Ishikawa (cell line): ENCODE measurements at regions not wholly inside any gene's neighbourhood (a gene's known extent, or its start where the extent isn't known, plus 50 kb on each side); places are given as distances from the start of the nearest gene placed in this dataset.

Experiments
- CEBPB ChIP-seq: IDR thresholded peaks from 2 replicates; pipeline ENCODE4 v1.6.1; 2012
- CREB1 ChIP-seq: IDR thresholded peaks from 2 replicates; pipeline ENCODE4 v1.6.1; 2012; ENCODE audit warnings: low read depth
- EGR1 ChIP-seq: IDR thresholded peaks from 2 replicates; pipeline ENCODE4 v1.6.1; 2012
- EP300 ChIP-seq: IDR thresholded peaks from 2 replicates; pipeline ENCODE4 v1.6.1; 2012; ENCODE audit warnings: borderline replicate concordance
- FOXM1 ChIP-seq: IDR thresholded peaks from 2 replicates; pipeline ENCODE4 v1.6.1; 2012; ENCODE audit warnings: low read depth, borderline replicate concordance
- NFIC ChIP-seq: IDR thresholded peaks from 2 replicates; pipeline ENCODE4 v1.6.1; 2012
- RAD21 ChIP-seq: IDR thresholded peaks from 2 replicates; pipeline ENCODE4 v1.6.1; 2012; ENCODE audit warnings: low read depth
- TAF1 ChIP-seq: IDR thresholded peaks from 2 replicates; pipeline ENCODE4 v1.6.1; 2012; ENCODE audit warnings: low read depth, mild to moderate bottlenecking
- TCF12 ChIP-seq: IDR thresholded peaks from 2 replicates; pipeline ENCODE4 v1.6.1; 2012; ENCODE audit warnings: low read depth
- TEAD4 ChIP-seq: IDR thresholded peaks from 2 replicates; pipeline ENCODE4 v1.6.1; 2012
- YY1 ChIP-seq: IDR thresholded peaks from 2 replicates; pipeline ENCODE4 v1.6.1; 2012; ENCODE audit warnings: low read depth
- ZBTB7A ChIP-seq: IDR thresholded peaks from 2 replicates; pipeline ENCODE4 v1.6.1; 2012; ENCODE audit warnings: low read depth
- TF ChIP-seq, protein P1 (sequence below): IDR thresholded peaks from 2 replicates; pipeline ENCODE4 v1.6.1; 2012
- TF ChIP-seq, protein P2 (sequence below): IDR thresholded peaks from 2 replicates; pipeline ENCODE4 v1.6.1; 2012; ENCODE audit warnings: low read depth, mild to moderate bottlenecking
- TF ChIP-seq, protein P3 (sequence below): IDR thresholded peaks from 2 replicates; pipeline ENCODE4 v1.6.1; 2012

DNA sequence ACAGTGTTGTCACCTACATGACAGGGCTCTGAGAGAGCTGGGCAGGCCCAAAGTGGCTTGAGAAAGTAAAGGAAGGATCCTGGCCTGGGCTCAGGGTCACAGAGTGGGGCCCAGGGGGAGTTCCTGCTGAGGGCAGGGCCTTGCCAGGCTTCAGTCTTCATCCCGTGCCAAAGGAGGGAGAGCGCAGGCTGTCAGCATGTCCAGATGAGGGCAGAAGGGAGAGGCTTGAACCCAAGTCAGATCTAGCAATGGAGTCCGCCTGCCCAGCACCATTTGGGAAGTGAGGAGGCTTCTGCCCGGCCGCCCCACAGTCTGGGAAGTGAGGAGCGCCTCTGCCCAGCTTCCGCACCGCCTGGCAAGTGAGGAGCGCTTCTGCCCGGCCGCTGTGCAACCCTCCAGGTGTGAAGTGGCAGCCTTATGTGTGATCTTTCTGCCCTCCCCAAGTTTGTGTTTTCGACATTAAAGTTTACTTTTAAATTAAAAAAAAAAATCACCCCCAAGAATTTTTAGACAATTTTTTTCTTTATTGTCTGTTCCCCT lies 303.6 kb upstream of the PROK2 start:
- no peak for TF ChIP-seq TCF12
- TF ChIP-seq, protein P1, sequence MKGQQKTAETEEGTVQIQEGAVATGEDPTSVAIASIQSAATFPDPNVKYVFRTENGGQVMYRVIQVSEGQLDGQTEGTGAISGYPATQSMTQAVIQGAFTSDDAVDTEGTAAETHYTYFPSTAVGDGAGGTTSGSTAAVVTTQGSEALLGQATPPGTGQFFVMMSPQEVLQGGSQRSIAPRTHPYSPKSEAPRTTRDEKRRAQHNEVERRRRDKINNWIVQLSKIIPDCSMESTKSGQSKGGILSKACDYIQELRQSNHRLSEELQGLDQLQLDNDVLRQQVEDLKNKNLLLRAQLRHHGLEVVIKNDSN: no peak
- no peak for TF ChIP-seq YY1
- TF ChIP-seq EP300: no peak
- no peak for TF ChIP-seq CREB1
- TF ChIP-seq RAD21: no peak
- TF ChIP-seq NFIC: no peak
- TF ChIP-seq ZBTB7A: no peak
- no peak for TF ChIP-seq CEBPB

DNA sequence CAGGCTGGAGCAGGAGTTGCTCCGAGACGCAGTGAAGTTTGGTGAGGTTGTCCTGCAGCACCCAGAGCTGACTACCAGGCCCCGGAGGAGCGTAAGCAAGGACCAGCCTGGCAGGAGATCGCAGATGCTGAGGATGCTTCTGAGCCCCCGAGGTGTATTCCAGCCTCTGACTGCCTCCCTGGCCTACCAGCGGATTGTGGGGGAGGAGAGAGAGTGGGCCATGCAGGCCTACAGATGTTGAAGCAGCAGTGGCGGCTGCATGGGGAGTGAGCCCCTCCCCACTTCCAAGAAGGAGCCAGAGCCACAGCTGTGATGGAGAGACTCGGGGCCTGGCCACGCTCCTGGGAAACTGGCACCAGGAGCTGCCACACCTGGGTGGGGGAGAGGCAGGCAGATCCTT lies 302.5 kb upstream of the PROK2 start:
- no peak for TF ChIP-seq RAD21
- TF ChIP-seq CREB1: no peak
- TF ChIP-seq EP300: no peak
- no peak for TF ChIP-seq EGR1
- no peak for TF ChIP-seq FOXM1
- TF ChIP-seq, protein P1: no peak

DNA sequence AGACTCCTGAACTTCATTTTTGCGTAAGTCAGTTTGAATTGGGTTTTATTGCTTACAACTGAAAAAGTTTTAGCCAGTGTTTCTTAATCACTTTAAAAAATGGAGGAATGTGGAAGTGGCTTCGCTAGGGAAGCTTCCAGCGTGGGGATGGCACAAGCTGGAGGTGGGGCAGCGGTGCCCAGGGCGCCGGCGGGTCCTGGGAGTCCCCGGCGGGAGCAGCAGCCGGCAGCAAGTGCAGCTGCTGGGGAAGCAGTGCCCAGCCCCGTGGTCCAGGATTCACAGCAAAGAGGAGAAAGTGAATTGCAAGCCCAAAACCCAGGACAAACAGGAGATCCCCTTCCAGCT lies 301.8 kb upstream of the PROK2 start:
- TF ChIP-seq NFIC (no peak), EGR1 (no peak), CREB1 (no peak)

DNA sequence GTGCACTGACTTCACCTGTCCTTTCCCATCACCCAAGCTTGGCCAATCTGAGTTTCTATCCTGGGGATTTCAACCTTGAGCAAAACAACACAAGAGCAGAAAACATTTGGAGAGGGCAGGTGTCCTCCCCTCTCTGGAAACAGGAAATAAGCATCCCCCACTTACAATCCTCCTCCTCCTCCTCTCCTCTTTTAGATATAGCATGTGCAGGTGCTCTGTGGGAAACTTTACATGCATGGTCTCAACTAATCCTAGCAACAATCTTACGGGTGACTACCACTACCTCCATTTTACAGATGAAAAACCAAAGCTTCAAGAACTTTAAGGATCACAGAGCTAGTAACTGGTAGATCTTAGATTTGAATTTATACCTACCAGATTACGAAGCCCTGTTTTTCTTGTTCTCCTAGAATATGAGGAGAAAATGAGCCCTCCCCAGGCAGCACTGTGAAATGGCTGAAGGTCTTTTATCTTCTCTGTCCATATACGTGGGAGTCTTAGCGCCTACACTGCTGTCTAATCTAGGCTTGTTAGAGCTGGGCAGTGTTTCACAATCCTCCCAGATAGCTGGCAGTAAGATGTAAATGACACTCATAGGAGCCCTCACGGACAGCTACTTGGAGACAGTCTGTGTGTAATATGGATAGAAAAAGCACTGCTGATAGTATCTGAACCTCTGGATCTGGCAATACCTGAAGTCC lies 301.2 kb upstream of the PROK2 start:
- TF ChIP-seq TAF1 (no peak), TEAD4 (no peak), EP300 (no peak), YY1 (no peak), FOXM1 (no peak), RAD21 (no peak), ZBTB7A (no peak), NFIC (no peak), CREB1 (no peak), TCF12 (no peak), CEBPB (no peak), EGR1 (no peak)
- TF ChIP-seq, protein P2, sequence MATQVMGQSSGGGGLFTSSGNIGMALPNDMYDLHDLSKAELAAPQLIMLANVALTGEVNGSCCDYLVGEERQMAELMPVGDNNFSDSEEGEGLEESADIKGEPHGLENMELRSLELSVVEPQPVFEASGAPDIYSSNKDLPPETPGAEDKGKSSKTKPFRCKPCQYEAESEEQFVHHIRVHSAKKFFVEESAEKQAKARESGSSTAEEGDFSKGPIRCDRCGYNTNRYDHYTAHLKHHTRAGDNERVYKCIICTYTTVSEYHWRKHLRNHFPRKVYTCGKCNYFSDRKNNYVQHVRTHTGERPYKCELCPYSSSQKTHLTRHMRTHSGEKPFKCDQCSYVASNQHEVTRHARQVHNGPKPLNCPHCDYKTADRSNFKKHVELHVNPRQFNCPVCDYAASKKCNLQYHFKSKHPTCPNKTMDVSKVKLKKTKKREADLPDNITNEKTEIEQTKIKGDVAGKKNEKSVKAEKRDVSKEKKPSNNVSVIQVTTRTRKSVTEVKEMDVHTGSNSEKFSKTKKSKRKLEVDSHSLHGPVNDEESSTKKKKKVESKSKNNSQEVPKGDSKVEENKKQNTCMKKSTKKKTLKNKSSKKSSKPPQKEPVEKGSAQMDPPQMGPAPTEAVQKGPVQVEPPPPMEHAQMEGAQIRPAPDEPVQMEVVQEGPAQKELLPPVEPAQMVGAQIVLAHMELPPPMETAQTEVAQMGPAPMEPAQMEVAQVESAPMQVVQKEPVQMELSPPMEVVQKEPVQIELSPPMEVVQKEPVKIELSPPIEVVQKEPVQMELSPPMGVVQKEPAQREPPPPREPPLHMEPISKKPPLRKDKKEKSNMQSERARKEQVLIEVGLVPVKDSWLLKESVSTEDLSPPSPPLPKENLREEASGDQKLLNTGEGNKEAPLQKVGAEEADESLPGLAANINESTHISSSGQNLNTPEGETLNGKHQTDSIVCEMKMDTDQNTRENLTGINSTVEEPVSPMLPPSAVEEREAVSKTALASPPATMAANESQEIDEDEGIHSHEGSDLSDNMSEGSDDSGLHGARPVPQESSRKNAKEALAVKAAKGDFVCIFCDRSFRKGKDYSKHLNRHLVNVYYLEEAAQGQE: no peak
- TF ChIP-seq, protein P1: no peak
- TF ChIP-seq, protein P3, sequence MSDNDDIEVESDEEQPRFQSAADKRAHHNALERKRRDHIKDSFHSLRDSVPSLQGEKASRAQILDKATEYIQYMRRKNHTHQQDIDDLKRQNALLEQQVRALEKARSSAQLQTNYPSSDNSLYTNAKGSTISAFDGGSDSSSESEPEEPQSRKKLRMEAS: no peak

DNA sequence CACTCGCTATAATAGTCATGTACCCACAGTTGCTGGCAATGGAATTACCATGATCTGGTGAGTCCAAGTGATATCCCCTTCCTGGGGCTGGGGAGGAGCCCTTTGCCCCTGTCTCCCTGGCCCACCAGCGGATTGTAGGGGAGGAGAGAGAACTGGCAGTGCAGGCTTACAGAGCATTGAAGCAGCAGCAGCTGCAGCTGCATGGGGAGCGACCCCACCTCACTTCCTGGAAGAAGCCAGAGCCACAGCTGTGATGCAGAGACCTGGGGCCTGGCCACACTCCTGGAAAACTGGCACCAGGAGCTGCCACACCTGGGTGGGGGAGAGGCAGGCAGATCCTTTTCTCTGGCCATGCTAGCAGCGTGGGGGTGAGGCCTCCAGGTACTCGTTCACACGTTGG lies 300.1 kb upstream of the PROK2 start:
- TF ChIP-seq EP300 (no peak), TEAD4 (no peak), CREB1 (no peak), YY1 (no peak), NFIC (no peak)
- TF ChIP-seq, protein P3: no peak
- TF ChIP-seq, protein P2: no peak

DNA sequence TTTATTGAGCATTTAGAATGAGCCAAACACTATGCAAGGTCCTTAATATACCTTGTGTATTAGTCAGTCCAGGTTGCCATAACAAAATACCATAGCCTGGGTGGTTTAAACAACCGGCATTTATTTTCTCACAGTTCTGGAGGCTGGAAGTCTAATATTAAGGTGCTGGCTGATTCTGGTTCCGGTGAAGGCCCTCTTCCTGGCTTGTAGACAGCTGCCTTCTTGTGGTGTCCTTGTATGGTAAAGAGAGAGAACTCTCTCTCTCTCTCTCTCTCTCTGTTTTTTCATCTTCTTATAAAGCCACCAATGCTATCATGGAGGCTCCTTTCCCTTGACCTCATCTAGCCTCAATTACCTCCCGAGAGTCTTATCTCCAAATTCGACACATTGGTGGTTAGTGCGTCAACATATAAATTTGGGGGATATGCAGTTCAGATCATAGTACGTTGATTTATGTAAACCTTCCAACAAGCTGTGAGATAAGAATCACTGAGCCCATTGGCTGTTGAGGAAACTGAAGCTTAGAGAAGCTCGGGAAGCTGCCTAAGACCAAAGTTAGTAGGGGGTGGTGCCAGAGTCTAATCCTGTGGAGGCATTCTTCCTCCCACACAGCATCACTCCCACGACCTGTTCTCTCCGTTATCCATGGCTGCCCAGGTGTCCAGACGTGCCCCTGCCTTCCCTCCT lies 298.0 kb upstream of the PROK2 start:
- no peak for TF ChIP-seq ZBTB7A
- no peak for TF ChIP-seq FOXM1
- TF ChIP-seq, protein P1: no peak
- TF ChIP-seq TEAD4: no peak
- TF ChIP-seq, protein P3: no peak
- no peak for TF ChIP-seq TCF12
- no peak for TF ChIP-seq EGR1
